Kidney glomerular epithelial cell (primary cell): ENCODE measurements at regions not wholly inside any gene's neighbourhood (a gene's known extent, or its start where the extent isn't known, plus 50 kb on each side); places are given as distances from the start of the nearest gene placed in this dataset.

Source experiments
- DNase-seq: peaks from one replicate; lab custom pipeline; 2025; lab: John Stamatoyannopoulos, UW

- DNase-seq, result peak; percentile 46
Observed at GRCh38 chr1:232415481-232415880, 214.5 kb downstream of the SIPA1L2 start.

GRCh38 chr1:232414100-232414499 lies 215.8 kb downstream of the SIPA1L2 start:
- no peak for DNase-seq

- no peak for DNase-seq
Observed at GRCh38 chr1:232413674-232414073, 216.3 kb downstream of the SIPA1L2 start.

- no peak for DNase-seq
Observed at GRCh38 chr1:232409584-232409983, 220.3 kb downstream of the SIPA1L2 start.

- DNase-seq, result no peak
Observed at GRCh38 chr1:232407120-232407519, 222.8 kb downstream of the SIPA1L2 start.

- no peak for DNase-seq
Observed at GRCh38 chr1:232405781-232406180, 224.2 kb downstream of the SIPA1L2 start.

GRCh38 chr1:232404981-232405731 lies 224.8 kb downstream of the SIPA1L2 start:
- DNase-seq, result no peak

- DNase-seq, result no peak
Observed at GRCh38 chr1:232404227-232404626, 225.7 kb downstream of the SIPA1L2 start.

- DNase-seq, result no peak
Observed at GRCh38 chr1:232403017-232403714, 226.8 kb downstream of the SIPA1L2 start.

GRCh38 chr1:232398823-232399222 lies 231.1 kb downstream of the SIPA1L2 start:
- no peak for DNase-seq

- DNase-seq, result no peak
Observed at GRCh38 chr1:232393444-232394146, 236.3 kb downstream of the SIPA1L2 start.

- DNase-seq, result peak; percentile 31
Observed at GRCh38 chr1:232393010-232393409, 236.9 kb downstream of the SIPA1L2 start.

- DNase-seq, result no peak
Observed at GRCh38 chr1:232390590-232390989, 239.3 kb downstream of the SIPA1L2 start.

GRCh38 chr1:232389744-232390143 lies 240.2 kb downstream of the SIPA1L2 start:
- DNase-seq, result no peak

GRCh38 chr1:232388363-232388762 lies 241.6 kb downstream of the SIPA1L2 start:
- no peak for DNase-seq

GRCh38 chr1:232386721-232387510 lies 243.0 kb downstream of the SIPA1L2 start:
- no peak for DNase-seq

- DNase-seq, result no peak
Observed at GRCh38 chr1:232386294-232386693, 243.6 kb downstream of the SIPA1L2 start.

- DNase-seq, result peak; percentile 69
Observed at GRCh38 chr1:232385221-232385620, 244.7 kb downstream of the SIPA1L2 start.

GRCh38 chr1:232384171-232384883 lies 245.6 kb downstream of the SIPA1L2 start:
- DNase-seq, result no peak

- DNase-seq, result no peak
Observed at GRCh38 chr1:232383455-232384123, 246.3 kb downstream of the SIPA1L2 start.

- no peak for DNase-seq
Observed at GRCh38 chr1:232382671-232383070, 247.3 kb downstream of the SIPA1L2 start.
